Astrocyte of the hippocampus (primary cell): ENCODE measurements at regions not wholly inside any gene's neighbourhood (a gene's known extent, or its start where the extent isn't known, plus 50 kb on each side); places are given as distances from the start of the nearest gene placed in this dataset.

Source experiments
- DNase-seq: peaks from one replicate; pipeline ENCODE4 v3.0.0; 2011; ENCODE audit warnings: low read depth, low spot score

DNA sequence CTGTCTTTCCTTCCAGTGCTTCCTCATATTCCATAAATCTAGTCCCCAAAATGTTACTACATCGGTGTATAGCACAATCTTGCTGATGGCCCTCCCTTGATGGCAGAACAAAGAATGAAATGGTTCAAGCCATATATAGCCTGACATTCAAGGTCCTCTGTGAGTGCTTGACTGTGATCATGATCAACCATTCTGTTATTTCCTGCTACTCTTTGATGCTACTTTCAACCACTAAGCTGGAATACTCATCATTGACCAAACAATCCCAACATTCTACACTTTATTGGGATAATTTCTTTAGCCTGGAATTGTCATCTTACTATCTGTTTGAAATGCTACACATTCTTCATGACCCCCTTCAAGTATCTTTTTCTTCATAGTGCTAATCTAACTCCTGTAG lies 633.9 kb downstream of the PLCL1 start:
- DNase-seq = no peak

DNA sequence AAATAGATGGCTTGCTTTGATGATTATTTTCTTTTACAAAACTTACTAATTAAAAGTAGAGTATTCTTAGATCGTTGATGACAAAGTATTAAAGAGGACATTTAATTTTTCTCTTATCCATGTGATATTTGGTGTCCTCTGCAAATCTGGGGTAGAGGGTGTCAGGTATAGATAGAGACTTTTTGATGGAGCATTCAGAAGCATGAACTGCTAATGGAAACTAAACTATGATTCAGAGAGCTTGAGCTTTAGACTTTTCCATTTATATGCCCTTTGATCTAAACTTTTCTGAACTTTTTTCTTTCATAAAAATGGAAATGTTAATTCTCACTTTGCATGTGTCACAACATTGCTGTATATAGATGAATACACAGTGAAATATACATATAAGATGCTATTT lies 619.7 kb downstream of the PLCL1 start:
- DNase-seq = no peak

DNA sequence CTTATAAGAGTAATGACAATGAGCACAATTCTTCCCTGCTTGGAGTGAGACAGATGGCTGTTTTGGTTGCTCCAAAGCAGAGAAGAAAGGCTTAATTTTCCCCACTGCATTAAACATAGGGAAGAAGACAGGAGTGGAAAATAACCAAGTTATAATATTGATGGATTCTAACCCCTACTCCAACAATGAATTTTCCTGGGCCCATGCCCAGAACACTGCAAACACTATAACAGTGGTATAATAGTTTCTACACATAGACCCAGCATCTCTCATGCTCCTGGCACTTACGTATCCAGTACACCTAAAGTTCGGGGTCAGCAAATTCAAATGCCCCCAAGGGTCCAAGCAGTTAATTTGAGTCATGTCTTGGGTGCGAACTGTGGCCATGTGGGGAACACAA lies 613.4 kb downstream of the PLCL1 start:
- DNase-seq = no peak

DNA sequence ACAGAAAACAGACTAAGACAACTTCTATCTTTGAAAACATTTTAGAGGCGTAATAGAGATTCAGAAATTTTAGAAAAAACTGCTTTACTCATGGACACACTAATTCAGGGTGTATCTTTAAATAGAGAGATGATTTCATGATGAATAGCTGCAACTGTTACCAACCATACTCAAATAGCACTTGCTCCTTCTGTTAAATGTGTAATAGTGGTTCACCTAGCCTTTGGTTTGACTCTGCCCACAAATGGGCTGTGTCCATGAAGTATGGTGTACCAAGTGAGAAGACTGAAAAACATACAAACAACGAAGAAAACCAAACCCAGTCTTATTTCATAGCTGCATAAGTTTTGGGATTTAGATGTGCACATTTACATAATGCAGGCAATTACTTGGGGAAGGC lies 610.6 kb downstream of the PLCL1 start:
- no peak for DNase-seq

DNA sequence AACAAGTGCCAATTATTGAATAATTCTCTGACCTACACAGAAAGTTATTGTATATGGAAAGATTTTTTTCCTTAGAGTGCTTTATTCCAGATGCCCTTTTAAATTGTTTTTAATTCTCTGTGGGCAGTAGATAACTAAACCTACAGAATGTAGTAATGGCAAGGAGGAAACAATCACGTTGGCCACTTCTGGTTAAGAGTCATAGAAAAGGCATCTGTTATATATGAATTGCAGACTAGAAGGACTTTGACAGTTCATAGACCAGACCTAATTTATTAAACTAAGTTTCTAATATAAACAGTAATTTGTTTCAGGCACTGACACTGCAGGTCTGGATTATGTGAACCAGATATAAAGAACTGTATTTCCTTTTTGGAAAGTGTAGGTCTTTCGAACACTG lies 607.5 kb downstream of the PLCL1 start:
- DNase-seq = no peak

DNA sequence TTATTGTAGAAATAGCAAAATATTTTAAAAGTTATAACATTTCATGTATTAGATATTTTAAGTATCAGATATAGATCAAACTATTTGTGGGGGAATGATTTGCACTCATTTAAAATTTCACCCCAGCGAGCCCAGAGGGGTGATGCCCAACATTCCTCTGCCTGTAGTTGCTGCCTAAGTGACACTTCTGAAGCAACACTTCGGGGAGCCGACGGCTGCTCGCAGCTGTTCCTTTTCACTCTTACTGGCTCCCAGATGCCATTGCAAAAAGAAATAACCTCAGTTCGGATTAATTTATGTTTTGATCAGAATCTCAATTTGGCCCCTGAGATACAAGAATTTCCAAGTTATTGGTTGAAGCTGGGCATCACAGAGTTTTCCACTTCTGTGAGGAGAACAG lies 603.8 kb downstream of the PLCL1 start:
- no peak for DNase-seq

DNA sequence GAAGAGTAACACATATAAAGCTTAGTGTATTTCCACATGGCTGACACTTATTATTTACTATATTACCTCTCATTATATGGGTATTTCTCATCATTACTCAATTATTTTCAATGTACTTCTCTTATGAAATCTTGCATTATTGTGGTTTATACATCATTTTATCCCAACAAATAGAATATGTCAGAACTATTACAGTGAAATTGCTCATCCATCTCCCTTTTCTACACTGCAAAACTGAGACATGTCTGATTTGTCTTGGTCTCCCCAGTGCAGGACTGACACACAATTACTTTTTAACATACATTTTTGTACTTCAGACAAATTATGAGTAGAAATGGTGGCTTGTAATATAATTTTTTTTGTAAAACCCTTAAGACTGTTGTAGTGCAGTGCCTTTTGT lies 600.9 kb downstream of the PLCL1 start:
- no peak for DNase-seq

DNA sequence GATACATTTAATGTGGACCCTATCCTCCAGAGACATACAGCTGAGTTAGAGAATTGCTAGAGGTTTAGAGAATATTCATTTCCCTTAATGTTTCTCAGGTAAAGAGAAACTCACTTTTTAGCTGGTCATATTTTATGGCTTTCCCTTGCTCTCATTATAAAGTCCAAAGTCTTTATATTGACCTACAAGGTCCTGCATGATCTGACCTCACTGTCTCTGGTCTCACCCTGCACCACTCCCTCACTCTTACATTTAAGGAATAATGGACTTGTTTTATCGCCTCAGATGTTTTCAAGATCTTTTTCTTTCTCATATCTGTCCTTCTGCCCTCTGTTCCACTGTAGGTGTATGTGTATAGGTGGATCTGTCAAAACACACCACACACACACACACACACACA lies 597.3 kb downstream of the PLCL1 start:
- DNase-seq = no peak

DNA sequence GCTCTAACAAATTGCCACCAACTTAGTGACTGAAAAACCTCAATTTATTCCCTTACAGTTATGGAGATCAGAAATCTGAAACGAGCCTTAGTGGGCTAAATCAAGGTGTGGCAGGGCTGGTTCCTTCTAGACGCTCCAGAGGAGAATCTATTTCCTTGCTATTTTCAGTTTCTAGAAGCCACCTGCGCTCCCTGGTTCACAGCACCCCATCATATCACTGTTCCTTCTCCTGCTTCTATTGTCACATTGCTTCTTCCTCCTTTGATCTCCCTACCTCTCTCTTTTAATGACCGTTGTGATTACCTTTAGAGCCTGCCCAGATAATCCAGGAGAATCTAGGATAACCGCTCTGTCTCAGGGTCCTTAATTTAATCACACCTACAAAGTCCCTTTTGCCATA lies 596.6 kb downstream of the PLCL1 start:
- no peak for DNase-seq

DNA sequence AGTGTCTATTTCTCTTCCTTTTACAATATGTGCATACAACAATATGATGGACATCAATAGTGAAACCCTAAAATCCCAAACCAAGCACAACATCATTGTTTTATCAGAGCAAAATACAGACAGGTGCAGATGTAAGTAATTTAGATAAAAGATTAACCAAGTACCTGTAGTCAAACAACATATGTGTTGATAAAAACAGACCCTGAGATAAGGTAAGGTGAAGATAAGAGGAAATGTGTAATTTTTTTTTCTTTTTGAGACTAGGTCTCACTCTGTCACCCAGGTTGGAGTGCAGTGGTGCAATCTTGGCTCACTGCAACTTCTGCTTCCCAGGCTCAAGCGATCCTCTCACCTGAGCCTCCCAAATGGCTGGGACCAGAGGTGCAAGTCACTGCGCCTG lies 589.8 kb downstream of the PLCL1 start:
- DNase-seq = no peak

DNA sequence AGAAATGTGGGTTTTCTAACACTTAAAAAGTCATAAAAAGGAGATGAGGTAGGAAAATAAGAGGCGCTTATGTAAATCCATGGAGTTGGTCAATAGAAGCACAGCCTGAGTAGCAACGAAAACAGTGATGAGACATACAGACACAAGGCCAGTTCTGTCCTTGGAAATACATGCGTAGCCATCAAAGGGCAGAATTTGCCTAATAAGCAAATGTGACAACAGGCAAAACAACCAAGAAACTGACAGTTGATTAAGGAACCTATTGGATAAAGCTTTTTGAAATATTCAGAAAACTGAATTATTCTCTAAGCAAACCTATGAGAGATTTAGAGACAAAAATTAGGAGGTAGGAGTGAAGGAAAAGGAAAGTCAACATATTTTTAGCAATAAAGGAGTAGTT lies 586.3 kb downstream of the PLCL1 start:
- no peak for DNase-seq

DNA sequence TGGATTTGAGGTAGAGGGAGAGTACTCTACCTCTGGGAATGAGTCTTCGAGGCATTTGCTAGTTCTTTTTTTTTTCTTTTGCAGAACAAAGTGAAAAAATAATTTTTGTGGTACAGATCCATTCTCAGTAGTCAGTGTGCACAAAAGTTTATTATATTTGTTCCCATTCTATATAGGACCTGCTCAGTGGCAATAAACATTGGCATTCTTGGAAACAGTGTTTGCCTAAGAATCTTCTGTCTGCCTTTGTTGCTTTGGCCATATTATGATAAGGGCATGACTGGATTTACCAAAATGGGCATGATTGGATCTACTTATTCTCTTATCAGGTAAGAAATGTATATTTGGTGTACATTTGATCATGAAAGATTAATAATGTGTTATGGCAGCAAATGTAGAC lies 583.3 kb downstream of the PLCL1 start:
- no peak for DNase-seq

DNA sequence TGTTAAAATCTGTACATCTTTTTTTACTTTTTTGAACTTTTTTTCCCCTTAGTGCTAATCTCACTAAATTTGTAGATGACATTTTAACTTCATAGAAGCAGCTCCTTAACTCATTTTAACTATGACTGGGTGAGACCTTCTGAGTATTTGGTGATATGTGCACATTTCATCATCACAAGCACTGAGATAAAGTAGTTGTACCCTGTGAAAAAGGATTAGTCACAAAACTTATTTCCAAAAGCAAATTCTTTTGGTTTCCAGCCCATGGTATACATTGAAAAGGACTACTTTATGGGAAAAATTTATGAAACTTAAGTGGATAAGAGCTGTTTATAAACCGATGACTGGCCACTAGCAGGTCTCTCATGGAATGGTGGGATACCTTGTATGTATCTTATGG lies 581.5 kb downstream of the PLCL1 start:
- no peak for DNase-seq

DNA sequence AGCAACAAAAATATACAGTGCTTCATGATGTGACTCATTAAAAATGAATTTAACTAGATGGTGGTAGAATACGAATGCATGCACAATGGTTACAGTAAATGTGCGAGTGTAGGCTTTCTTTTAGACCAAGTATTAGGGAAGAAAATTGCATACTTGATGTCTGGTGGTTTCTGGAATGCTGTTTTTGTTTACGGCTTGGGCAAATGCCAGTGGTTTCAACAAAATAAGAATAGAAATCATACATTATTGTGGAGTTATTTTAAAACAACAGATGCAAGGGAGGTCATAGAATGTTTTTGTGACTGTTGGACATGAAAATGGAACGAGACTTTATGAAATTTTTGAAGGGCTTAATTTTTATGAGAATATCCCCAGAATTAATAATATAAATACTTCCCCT lies 580.9 kb downstream of the PLCL1 start:
- no peak for DNase-seq

DNA sequence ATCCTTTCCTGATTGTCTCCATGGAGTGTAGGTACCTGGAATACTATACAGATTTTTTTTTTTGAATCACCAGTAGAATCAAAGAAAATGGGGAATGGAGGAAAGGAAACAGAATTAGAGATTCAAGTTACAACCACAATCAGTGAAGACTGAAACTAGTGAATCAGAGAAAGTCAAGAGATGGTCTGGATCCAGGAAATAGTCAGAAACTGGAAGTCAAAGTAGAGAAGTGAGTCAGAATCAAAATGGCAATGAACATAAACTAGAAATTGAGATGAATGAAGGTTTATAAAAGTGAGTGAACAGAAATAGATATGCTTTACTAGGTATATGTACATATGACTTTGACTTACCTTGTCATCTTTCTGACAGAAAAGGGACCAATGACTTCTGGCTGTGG lies 579.0 kb downstream of the PLCL1 start:
- DNase-seq = no peak

DNA sequence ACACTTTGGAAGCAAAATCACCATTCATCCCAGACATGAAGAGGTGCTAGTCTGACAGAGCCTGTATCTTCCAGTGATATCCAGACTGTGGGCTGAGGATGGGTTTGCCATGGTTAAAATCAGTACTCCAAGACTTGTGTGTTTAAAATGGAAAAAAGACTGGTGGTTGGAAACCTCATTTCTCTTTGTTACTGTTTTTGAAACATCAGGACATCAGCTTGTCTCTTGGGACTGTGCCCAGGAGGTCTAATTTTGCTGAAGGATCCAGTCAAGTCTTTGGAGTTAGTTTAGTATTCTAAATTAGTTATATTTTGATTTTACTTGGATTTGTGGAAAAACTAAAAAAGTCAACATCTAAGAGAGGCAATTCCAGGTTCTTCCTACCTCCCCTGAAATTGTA lies 578.4 kb downstream of the PLCL1 start:
- no peak for DNase-seq

DNA sequence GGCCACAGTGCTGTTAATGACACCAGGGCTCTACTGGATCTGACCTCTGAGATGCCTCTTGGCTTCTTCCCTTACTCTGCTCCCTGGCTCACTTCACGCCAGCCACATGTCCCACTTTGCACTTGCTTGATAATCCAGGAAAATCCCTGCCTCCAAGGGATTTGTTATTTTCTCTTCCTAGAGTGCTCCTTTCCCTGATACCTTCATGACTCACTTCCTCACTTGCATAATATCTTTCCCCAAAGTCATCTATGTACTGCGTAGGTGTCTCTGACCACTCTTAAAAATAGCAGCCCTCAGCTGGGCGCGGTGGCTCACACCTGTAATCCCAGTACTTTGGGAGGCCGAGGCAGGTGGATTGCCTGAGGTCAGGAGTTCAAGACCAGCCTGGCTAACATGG lies 572.3 kb downstream of the PLCL1 start:
- DNase-seq = no peak

DNA sequence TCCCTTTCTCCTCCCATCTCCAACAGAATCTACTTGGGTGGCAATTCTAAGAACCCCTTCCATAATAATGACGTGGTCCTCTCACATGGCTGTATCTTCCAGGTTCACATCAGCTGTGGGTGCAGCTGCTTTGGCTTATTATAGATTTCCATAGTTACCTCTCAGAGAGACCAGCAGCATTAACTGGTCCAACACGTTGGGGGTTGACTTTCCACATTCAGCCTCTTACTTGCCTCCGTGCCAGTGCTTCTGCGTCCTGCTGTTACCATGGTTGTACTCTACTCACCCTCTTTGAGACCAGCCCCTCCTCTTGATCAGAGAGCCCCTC lies 570.7 kb downstream of the PLCL1 start:
- DNase-seq = no peak

DNA sequence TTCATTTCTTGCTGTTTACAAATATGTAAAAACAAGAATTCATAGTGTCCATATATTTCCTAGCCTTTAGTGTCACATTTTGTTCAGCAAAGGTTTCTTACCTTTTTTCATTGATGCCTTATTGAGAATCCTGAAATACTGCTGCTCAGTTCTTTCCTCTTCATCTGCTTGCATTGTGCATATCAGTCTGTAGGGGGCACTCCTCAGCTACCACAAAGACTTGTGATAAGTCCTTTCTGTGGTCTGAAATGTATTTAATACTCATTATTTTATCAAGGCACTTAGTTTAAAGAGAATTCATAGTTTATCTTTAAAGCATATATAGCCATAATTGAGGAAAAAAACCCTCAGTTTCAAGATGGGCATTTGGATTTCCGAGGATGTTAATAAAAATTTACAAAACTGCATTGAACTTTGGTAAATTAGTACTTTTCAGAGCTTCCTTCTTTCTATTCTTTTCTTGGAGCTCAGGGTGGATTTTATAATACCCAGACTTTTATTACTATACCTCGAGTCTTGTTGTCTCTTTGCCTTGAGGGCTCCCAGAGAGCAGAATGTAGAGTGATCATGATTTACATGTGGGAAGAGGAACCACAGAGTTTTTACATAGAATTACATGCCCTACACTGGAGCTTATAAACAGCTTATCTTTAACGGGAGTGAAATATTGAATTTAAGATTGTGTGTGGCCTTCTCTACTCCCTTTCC lies 570.1 kb downstream of the PLCL1 start:
- DNase-seq = peak; percentile 77

DNA sequence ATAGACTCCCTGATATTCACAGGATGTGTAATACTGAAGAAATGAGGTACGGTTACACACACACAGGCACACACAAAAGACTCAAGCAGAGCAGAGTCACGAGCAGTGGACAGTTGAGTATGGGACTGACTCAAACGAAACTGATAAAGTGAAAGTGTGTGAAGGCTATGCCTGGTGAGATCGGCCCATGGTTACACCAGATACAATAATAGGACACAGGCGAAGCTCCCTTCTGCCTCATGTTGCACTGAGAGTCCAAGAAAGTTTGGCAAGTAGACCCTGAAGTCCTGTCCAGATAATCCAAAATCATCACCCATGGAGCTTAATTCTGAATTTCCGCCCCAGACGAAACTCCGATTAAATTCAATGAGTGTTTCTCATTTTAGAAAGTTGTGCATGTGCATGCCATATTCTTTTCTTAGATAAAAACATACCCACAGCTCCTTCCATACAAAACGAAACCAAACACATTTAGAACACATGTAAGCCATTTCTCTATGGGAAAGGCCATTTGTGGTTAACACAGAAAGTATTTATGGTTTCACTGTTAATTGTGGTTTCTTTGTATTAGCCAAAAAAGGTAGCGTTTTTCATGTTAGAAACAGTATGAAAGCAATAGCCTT lies 567.6 kb downstream of the PLCL1 start:
- DNase-seq = no peak

DNA sequence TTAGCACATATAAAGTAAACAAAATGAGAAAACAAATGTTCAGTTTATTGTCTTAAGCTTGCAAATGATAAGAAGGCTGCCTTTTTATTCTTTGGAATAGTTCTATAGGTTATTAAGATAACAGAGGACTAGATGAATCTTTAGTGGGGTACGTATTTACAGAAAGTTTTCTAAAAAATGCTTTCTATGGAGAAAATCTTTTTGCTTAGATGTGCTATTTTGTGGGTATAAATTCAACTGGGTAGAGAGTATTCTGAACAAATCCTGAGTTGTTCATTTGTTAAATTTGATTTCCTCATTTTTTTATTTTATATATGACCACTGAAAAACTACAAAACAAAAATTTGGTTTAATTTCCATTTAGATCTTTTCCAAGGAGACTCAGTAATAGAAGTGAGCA lies 566.9 kb downstream of the PLCL1 start:
- no peak for DNase-seq

DNA sequence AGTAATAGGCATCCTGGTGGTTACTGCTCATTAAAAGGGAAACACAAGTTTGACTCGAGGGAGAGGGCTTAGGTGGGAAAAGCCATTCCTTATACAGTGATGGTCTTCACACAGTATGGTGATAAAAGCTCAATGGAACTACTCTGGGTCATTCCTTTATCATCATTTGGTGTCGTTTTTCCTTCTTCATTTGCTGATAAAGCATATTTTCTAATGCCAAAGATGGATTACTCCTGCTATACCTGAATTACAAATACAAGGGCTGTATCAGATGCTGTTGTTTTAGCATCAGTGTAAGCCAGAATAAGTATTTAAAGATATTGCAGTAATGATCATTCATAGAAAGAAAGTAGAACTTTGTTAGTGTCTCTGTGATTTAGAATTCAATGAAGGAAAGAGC lies 563.7 kb downstream of the PLCL1 start:
- DNase-seq = no peak

DNA sequence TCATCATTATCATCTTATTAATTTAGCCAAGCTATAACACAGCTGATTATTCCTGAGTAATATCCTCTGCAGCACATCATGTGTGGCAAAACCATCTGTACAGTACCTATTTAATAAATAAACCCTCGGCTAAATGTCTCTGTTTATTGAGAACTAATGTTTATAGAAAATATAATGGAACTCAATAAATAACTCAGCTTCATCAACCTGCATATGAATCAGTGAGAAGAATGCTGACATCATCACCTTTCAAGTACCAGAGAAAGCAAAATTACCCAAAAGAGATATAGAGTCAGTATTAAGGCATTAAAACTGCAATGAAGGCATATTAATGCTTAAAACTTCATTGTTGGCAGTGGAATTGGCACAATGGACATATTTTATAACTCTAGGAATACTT lies 558.3 kb downstream of the PLCL1 start:
- DNase-seq = no peak

DNA sequence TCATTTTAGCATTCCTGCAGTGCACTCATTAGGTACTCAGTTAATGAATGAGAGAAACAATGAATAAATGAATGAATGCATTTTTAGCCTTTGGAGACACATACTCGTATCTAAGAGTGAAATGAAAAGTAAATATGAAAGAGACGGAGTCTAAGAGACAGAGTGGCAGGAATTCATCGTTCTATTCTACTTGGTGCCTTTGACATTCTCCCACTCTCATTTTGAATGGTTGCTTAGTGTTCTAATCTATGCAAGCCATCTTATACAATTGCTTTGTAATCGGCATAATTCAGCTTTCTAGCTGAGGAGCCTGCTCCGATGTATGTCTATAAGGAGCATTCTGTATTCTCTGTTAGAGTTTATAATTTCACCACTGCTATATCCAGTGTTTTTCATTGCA lies 554.9 kb downstream of the PLCL1 start:
- no peak for DNase-seq
